HG02642 (cell line): ENCODE measurements at regions not wholly inside any gene's neighbourhood (a gene's known extent, or its start where the extent isn't known, plus 50 kb on each side); places are given as distances from the start of the nearest gene placed in this dataset.
"Not testable (repeated sequence)": the region's sequence is repeated elsewhere in the genome, so short reads cannot be mapped to it uniquely, and the experiment has no call there.

Experiments used
- ATAC-seq: cut with Tn5 transposase; IDR thresholded peaks from one replicate; pipeline ENCODE4 v1.9.1; 2021; ENCODE audit warnings: mild to moderate bottlenecking; ENCODE audit not compliant: unreplicated experiment, poor library complexity

GRCh38 chr16:32115562-32115961, 137.5 kb upstream of the TP53TG3D start:
- ATAC-seq = not testable (repeated sequence)

GRCh38 chr16:32116080-32116479, 137.0 kb upstream of the TP53TG3D start:
- no peak for ATAC-seq

- ATAC-seq = not testable (repeated sequence)
These were observed 136.6 kb upstream of the TP53TG3D start for GRCh38 chr16:32116533-32116932.

GRCh38 chr16:32120372-32120771, 132.7 kb upstream of the TP53TG3D start:
- not testable (repeated sequence) for ATAC-seq

- not testable (repeated sequence) for ATAC-seq
These were observed 132.3 kb upstream of the TP53TG3D start for GRCh38 chr16:32120779-32121178.

GRCh38 chr16:32121273-32121900, 131.7 kb upstream of the TP53TG3D start:
- not testable (repeated sequence) for ATAC-seq

- ATAC-seq = not testable (repeated sequence)
These were observed 100.7 kb upstream of the TP53TG3D start for GRCh38 chr16:32152434-32152833.

GRCh38 chr16:32187918-32188669, 65.0 kb upstream of the TP53TG3D start:
- not testable (repeated sequence) for ATAC-seq

GRCh38 chr16:32202585-32202984, 50.5 kb upstream of the TP53TG3D start:
- not testable (repeated sequence) for ATAC-seq
